WI38 (cell line): ENCODE measurements at regions not wholly inside any gene's neighbourhood (a gene's known extent, or its start where the extent isn't known, plus 50 kb on each side); places are given as distances from the start of the nearest gene placed in this dataset.

Source experiments
- H3K4me3 ChIP-seq: 2 replicates; pipeline ENCODE4 v1.5.1; 2011; ENCODE audit warnings: low read depth, mild to moderate bottlenecking, control low read depth, low read length
- CTCF ChIP-seq: IDR thresholded peaks from 2 replicates; pipeline ENCODE4 v1.5.1; 2012; ENCODE audit warnings: low read depth, mild to moderate bottlenecking, control low read depth, low read length

DNA sequence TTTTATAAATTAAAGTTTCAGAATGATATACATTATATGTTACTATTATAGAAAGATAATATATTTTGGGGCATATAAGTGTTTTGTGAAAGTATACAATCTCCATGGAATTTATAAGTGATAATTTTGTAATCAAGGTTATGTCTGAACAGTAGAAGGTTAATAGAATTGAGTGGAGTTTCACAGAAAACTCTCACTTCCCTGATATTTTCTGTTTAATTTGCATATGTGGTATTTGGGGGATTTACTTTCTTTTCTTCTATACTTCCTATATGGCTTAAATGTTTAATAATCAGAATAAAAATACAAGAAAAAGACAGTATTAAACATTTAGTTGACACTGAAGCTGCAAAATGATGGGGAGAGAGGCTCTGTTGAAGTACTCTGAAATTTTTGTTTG is 848.5 kb downstream of the DACH1 start:
- TF ChIP-seq CTCF, result no peak
- no peak overlapping the region for H3K4me3 ChIP-seq

GRCh38 chr13:71017607-71018006 is 849.4 kb downstream of the DACH1 start:
- H3K4me3 ChIP-seq, result no peak overlapping the region
- no peak for TF ChIP-seq CTCF

DNA sequence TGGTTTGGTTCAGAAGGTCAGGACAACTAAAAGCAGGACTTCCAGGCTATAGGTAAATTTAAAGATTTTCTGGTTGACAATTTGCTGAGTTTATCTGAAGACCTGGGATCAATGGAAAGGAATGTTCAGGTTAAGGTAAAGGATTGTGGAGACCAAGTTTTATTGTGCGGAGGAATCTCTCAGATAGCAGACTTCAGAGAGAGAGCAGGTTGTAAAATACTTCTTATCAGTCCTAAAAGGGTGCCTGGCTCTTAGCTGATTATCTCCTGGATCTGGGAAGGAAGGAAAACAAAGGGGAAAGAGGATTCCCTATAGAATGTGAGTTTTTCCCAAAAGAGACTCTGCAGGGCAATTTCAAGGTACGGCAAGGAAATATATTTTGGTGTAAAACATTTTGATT is 851.5 kb downstream of the DACH1 start:
- H3K4me3 ChIP-seq, result no peak overlapping the region
- no peak for TF ChIP-seq CTCF

DNA sequence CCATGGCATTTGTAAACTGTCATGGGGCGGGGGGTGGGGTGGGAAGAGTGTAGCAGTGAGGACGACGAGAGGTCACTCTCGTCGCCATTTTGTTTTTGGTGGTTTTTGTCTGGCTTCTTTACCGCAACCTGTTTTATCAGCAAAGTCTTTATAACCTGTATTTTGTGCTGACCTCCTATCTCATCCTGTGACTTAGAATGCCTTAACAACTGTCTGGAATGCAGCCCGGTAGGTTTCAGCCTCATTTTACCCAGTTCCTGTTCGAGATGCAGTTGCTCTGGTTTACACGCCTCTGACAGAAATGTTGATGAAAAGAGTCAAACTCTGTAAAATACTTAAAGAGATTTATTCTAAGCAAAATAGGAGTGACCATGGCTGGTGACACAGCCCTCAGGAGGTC is 852.0 kb downstream of the DACH1 start:
- no peak for TF ChIP-seq CTCF

DNA sequence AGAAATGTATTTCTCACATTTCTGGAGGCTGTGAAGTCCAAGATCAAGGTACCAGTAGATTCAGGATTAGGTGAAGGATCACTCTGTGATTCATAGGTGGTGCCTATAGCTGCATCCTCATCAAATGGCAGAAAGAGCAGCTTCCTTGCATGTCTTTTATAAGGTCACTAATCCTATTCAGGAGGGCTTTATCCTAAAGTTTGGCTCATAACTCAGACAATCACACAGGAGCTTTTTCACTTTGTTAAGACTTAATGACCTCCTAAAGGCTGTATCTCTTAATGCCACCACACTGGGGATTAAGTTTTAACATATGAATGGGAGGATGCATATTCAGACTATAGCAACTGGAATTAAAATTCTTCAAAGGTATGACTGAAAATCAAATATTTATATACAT is 861.1 kb downstream of the DACH1 start:
- H3K4me3 ChIP-seq, result no peak overlapping the region
- no peak for TF ChIP-seq CTCF

More for the DNA sequence above, 852.0 kb downstream of the DACH1 start:
- no peak overlapping the region for H3K4me3 ChIP-seq

GRCh38 chr13:70995338-70995737 is 871.7 kb downstream of the DACH1 start:
- TF ChIP-seq CTCF, result no peak
- no peak overlapping the region for H3K4me3 ChIP-seq

DNA sequence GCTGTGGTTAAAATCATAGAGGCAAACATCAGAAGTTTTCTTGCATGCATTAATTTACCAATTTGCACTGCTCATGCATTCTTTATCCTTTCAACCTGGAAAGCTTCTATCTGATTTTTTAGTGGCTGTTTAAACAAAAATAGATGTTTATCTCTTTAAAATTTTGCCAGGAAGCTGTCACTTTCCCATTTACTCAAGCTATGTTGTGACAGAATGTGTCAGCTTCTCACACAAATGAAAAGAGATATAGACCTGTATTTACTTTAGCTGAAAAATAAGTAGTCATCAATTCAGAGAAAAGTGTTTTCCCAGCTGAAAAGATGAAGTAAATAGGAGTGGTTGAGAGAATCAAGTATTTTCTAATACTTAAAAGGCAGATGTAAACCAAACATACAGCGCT is 872.8 kb downstream of the DACH1 start:
- no peak overlapping the region for H3K4me3 ChIP-seq
- no peak for TF ChIP-seq CTCF

GRCh38 chr13:70987043-70987442 is 878.8 kb upstream of the KLHL1 start:
- H3K4me3 ChIP-seq, result no peak overlapping the region
- no peak for TF ChIP-seq CTCF
